NCI-H345 treated with DMSO at 0.1 percent for 48 hours (cell line): ENCODE measurements at regions not wholly inside any gene's neighbourhood (a gene's known extent, or its start where the extent isn't known, plus 50 kb on each side); places are given as distances from the start of the nearest gene placed in this dataset.
"Not testable (repeated sequence)": the region's sequence is repeated elsewhere in the genome, so short reads cannot be mapped to it uniquely, and the experiment has no call there.

Source experiments
- DNase-seq: peaks from one replicate; lab custom pipeline; 2025; ENCODE audit not compliant: unreplicated experiment; lab: John Stamatoyannopoulos, UW

- DNase-seq: no peak
Measured at GRCh38 chr4:97140545-97140944, 1002.7 kb downstream of the STPG2 start.

- DNase-seq: not testable (repeated sequence)
Measured at GRCh38 chr4:97141332-97141731, 1001.9 kb downstream of the STPG2 start.

- no peak for DNase-seq
Measured at GRCh38 chr4:97142410-97142809, 1000.9 kb downstream of the STPG2 start.

- peak; percentile 1 for DNase-seq
Measured at GRCh38 chr4:97142893-97143292, 1000.4 kb downstream of the STPG2 start.

- no peak for DNase-seq
Measured at GRCh38 chr4:97144199-97144598, 999.1 kb downstream of the STPG2 start.

- DNase-seq: no peak
Measured at GRCh38 chr4:97150966-97151365, 992.3 kb downstream of the STPG2 start.

- DNase-seq: no peak
Measured at GRCh38 chr4:97152149-97152548, 991.1 kb downstream of the STPG2 start.

GRCh38 chr4:97153042-97153441 lies 990.2 kb downstream of the STPG2 start:
- peak; percentile 3 for DNase-seq

- no peak for DNase-seq
Measured at GRCh38 chr4:97159625-97160024, 983.7 kb downstream of the STPG2 start.

- DNase-seq: no peak
Measured at GRCh38 chr4:97185233-97185632, 958.0 kb downstream of the STPG2 start.

GRCh38 chr4:97197106-97197505 lies 946.2 kb downstream of the STPG2 start:
- no peak for DNase-seq

- no peak for DNase-seq
Measured at GRCh38 chr4:97208749-97209148, 934.5 kb downstream of the STPG2 start.

- no peak for DNase-seq
Measured at GRCh38 chr4:97215409-97215941, 927.8 kb downstream of the STPG2 start.

- no peak for DNase-seq
Measured at GRCh38 chr4:97216046-97216445, 927.2 kb downstream of the STPG2 start.

- peak; percentile 32 for DNase-seq
Measured at GRCh38 chr4:97235521-97235920, 907.8 kb downstream of the STPG2 start.

GRCh38 chr4:97238956-97239666 lies 904.2 kb downstream of the STPG2 start:
- peak; percentile 8 for DNase-seq

GRCh38 chr4:97239667-97239997 lies 903.6 kb downstream of the STPG2 start:
- no peak for DNase-seq

- no peak for DNase-seq
Measured at GRCh38 chr4:97252615-97253154, 890.6 kb downstream of the STPG2 start.

- no peak for DNase-seq
Measured at GRCh38 chr4:97262769-97263168, 880.5 kb downstream of the STPG2 start.

- DNase-seq: no peak
Measured at GRCh38 chr4:97270051-97270450, 873.2 kb downstream of the STPG2 start.

- DNase-seq: no peak
Measured at GRCh38 chr4:97279391-97279790, 863.9 kb downstream of the STPG2 start.

- no peak for DNase-seq
Measured at GRCh38 chr4:97300561-97300960, 842.7 kb downstream of the STPG2 start.

- DNase-seq: no peak
Measured at GRCh38 chr4:97305351-97305750, 837.9 kb downstream of the STPG2 start.
